Calu3 (cell line): ENCODE measurements at regions not wholly inside any gene's neighbourhood (a gene's known extent, or its start where the extent isn't known, plus 50 kb on each side); places are given as distances from the start of the nearest gene placed in this dataset.
A peak's percentile ranks its signal among the peaks of the same experiment; 100 is the strongest.

Experiments
- BruUV-seq: library from RNA; stranded (reverse); fragments of 400-500 nt; replicated peaks from 2 replicates; lab custom pipeline; 2021; lab: Mats Ljungman, UMichigan
- CTCF ChIA-PET: fragments of 300-600 bp; sonication (Branson Sonifier 250); formaldehyde crosslinking; loops from one replicate; lab custom pipeline; 2022; ENCODE audit warnings: antibody characterized with exemption; lab: Charles Lee
- DNase-seq: peaks from one replicate; pipeline ENCODE4 v3.0.0; 2022
- H3K27ac Mint-ChIP-seq: one replicate; pipeline ENCODE4 v1.8.0; 2022; ENCODE audit warnings: mixed read lengths; ENCODE audit not compliant: unreplicated experiment
- H3K27me3 Mint-ChIP-seq: one replicate; pipeline ENCODE4 v1.8.0; 2022; ENCODE audit warnings: mixed read lengths; ENCODE audit not compliant: unreplicated experiment
- H3K36me3 Mint-ChIP-seq: one replicate; pipeline ENCODE4 v1.8.0; 2022; ENCODE audit warnings: mild to moderate bottlenecking, moderate library complexity, mixed read lengths; ENCODE audit not compliant: insufficient read depth, unreplicated experiment
- H3K4me1 Mint-ChIP-seq: one replicate; pipeline ENCODE4 v1.8.0; 2022; ENCODE audit warnings: mild to moderate bottlenecking, low read depth, mixed read lengths; ENCODE audit not compliant: unreplicated experiment
- H3K4me3 Mint-ChIP-seq: one replicate; pipeline ENCODE4 v1.8.0; 2022; ENCODE audit warnings: mild to moderate bottlenecking, low read depth, moderate library complexity, mixed read lengths; ENCODE audit not compliant: unreplicated experiment
- H3K9me3 Mint-ChIP-seq: one replicate; pipeline ENCODE4 v1.8.0; 2022; ENCODE audit warnings: low read depth, mixed read lengths; ENCODE audit not compliant: unreplicated experiment
- CTCF ChIP-seq: fragments of 200-600 bp; IDR thresholded peaks from one replicate; pipeline ENCODE4 v1.8.0; 2022; ENCODE audit warnings: antibody characterized with exemption; ENCODE audit not compliant: unreplicated experiment
- intact Hi-C: fragments of 100-400 bp; cut with micrococcal nuclease; formaldehyde crosslinking; loops from one replicate; pipeline ENCODE4 v1.10.0; 2022; ENCODE audit not compliant: unreplicated experiment

DNA sequence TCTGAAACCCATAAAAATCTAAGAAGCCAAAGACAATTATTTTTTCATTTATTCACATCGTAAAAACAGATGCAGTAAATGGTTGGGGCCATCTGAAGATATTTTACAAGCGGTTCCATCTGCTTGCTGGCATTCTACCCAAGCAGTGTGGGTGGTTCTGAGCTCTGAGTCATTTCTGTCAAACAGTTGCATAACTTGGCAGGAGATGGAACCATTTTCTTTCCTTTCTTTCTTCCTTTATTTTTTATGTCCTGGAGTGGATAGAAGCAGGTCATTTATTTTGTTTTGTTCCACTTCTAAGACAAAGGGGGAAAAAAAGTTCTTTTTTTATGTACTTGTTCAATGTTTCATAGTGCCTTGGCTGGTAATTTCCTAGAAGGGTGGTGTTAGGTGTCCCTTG is 1151.9 kb upstream of the GOT2 start:
- intact Hi-C loops, result loop anchor here (10.0 kb wide), 1 partner anchor 361 kb away; no protein-coding TSS in a partner anchor
- no peak for TF ChIP-seq CTCF
- no peaks in the 10 kb centered on the region for H3K27me3 Mint-ChIP-seq
- H3K4me3 Mint-ChIP-seq, result no peak overlapping the region
- no TSS peak for BruUV-seq
- peaks cover 8% of the 10 kb centered on the region for H3K4me1 Mint-ChIP-seq
- CTCF ChIA-PET, result interaction anchor here (1.0 to 1.1 kb wide), 2 partner anchors 12 to 46 kb away, joined by 4 to 6 read pairs; no protein-coding TSS in a partner anchor
- H3K9me3 Mint-ChIP-seq, result peaks cover 17% of the 10 kb centered on the region
- H3K27ac Mint-ChIP-seq, result no peak overlapping the region
- DNase-seq, result peak; percentile 28
- H3K36me3 Mint-ChIP-seq, result no peaks in the 10 kb centered on the region

DNA sequence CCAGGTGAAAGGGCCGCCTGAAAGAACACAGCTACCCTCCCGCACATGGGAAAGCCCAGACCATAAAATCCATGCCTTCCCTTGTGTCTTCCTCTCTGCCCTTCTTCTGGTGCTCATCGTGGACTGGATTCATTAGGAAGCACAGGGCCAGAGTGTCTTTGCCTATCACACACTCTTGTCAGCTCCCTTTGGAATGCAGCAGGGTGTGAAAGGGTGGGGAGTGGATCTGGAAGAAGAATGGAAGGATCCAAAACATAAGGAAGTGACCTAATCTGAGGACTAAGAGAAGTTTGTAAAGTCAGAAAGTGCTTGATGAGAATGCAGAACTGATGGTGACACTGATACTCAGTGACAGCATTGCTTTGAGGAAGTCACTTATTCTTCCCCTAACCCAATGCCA is 1147.3 kb upstream of the GOT2 start:
- peaks cover 23% of the 10 kb centered on the region for H3K4me1 Mint-ChIP-seq
- no peaks in the 10 kb centered on the region for H3K27me3 Mint-ChIP-seq
- H3K27ac Mint-ChIP-seq, result no peak overlapping the region
- no peak overlapping the region for H3K4me3 Mint-ChIP-seq
- no peaks in the 10 kb centered on the region for H3K36me3 Mint-ChIP-seq
- DNase-seq, result no peak
- no peak for TF ChIP-seq CTCF
- peaks cover 3% of the 10 kb centered on the region for H3K9me3 Mint-ChIP-seq
- CTCF ChIA-PET, result no interaction called here
- BruUV-seq, result no TSS peak
- intact Hi-C loops, result loop anchor here (10.0 kb wide), 1 partner anchor 357 kb away; no protein-coding TSS in a partner anchor

DNA sequence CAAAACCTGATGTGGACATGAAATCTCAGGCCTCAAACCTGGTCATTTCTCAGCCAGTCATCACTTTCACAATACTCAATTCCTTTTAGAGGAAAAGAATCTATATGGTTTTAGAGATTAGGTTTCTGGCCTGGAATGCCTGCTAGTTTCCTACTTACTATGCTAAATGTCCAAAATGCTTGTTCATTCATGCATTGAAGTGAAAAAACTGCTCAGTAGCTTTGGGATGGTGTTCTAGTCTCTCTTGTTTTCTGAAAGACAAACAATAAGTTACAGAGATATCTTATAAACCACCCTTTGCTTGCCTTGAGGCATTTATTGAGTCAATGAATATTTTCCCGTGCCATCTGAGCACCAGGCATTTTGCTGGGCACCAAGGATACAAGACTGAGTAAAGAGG is 1146.5 kb upstream of the GOT2 start:
- no peak for TF ChIP-seq CTCF
- DNase-seq, result no peak
- H3K27me3 Mint-ChIP-seq, result no peaks in the 10 kb centered on the region
- BruUV-seq, result no TSS peak
- H3K4me3 Mint-ChIP-seq, result no peak overlapping the region
- H3K4me1 Mint-ChIP-seq, result peaks cover 23% of the 10 kb centered on the region
- intact Hi-C loops, result loop anchor here (10.0 kb wide), 1 partner anchor 356 kb away; no protein-coding TSS in a partner anchor
- H3K36me3 Mint-ChIP-seq, result no peaks in the 10 kb centered on the region
- CTCF ChIA-PET, result no interaction called here
- H3K27ac Mint-ChIP-seq, result no peak overlapping the region
- H3K9me3 Mint-ChIP-seq, result peaks cover 3% of the 10 kb centered on the region

DNA sequence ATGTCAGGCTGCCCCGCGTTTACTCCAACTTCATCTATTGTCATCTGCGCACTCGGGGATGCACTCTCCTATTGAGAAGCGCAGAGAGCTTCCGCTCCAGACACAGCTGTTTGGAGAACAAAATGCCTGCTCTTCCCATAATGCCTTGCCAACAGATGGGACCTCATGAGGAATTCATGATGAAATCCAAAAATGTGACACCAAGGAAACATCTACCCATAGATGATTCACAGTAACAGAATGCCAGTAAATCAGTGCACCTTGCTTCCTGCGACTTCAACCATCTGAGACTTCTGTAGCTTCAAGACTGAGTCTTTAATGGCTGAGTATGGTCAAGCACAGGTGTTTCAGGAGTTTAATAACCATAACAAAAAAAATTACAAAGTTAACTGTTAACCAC is 1144.9 kb upstream of the GOT2 start:
- H3K27me3 Mint-ChIP-seq, result no peaks in the 10 kb centered on the region
- TF ChIP-seq CTCF, result no peak
- no peaks in the 10 kb centered on the region for H3K36me3 Mint-ChIP-seq
- CTCF ChIA-PET, result interaction anchor here (0.7 kb wide), 1 partner anchor 1000 kb away, joined by 3 read pairs; no protein-coding TSS in a partner anchor
- H3K9me3 Mint-ChIP-seq, result peaks cover 3% of the 10 kb centered on the region
- H3K27ac Mint-ChIP-seq, result peak overlapping the region; percentile 86
- BruUV-seq, result TSS peak; percentile 78
- H3K4me1 Mint-ChIP-seq, result peaks cover 23% of the 10 kb centered on the region
- H3K4me3 Mint-ChIP-seq, result peak overlapping the region; percentile 15
- DNase-seq, result peak; percentile 2
- intact Hi-C loops, result no loop called here
